ENCODE measurements at regions not wholly inside any gene's neighbourhood (a gene's known extent, or its start where the extent isn't known, plus 50 kb on each side); places are given as distances from the start of the nearest gene placed in this dataset.
"Not testable (repeated sequence)": the region's sequence is repeated elsewhere in the genome, so short reads cannot be mapped to it uniquely, and the experiment has no call there.

DNA sequence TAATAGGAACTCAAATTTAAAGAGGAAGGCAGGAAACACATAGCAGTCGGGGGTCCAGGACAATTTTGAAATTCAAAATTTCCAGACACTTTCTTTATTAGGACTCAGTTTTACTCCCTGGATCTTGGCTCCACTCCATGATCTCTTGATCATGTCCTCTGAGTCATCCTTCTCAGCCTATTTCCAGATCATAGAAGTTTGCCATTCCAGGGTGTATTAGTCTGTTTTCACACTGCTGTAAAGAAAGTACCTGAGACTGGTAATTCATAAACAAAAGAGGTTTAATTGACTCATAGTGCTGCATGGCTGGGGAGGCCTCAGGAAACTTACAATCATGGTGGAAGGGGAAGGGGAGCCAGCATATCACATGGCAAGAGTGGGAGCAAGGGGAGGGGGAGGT is 564.7 kb upstream of the ACTRT1 start:
- no peak for DNase-seq (ENCODE audit: low read depth)

DNA sequence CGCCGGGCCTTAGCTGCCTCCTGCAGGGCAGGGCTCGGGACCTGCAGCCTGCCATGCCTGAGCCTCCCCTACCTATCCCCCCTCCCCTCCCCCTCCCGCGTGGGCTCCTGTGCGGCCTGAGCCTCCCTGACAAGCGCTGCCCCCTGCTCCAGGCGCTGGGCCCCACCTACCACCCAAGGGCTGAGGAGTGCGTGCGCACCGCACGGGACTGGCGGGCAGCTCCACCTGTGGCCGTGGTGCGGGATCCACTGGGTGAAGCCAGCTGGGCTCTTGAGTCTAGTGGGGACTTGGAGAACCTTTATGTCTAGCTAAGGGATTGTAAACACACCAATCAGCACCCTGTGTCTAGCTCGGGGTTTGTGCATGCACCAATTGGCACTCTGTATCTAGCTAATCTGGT is 554.6 kb upstream of the ACTRT1 start:
- DNase-seq (ENCODE audit: low read depth) = not testable (repeated sequence)

GRCh38 chrX:128606357-128606756 is 554.2 kb upstream of the ACTRT1 start:
- DNase-seq (ENCODE audit: low read depth) = not testable (repeated sequence)

GRCh38 chrX:128601706-128602105 is 549.5 kb upstream of the ACTRT1 start:
- DNase-seq (ENCODE audit: low read depth) = no peak

DNA sequence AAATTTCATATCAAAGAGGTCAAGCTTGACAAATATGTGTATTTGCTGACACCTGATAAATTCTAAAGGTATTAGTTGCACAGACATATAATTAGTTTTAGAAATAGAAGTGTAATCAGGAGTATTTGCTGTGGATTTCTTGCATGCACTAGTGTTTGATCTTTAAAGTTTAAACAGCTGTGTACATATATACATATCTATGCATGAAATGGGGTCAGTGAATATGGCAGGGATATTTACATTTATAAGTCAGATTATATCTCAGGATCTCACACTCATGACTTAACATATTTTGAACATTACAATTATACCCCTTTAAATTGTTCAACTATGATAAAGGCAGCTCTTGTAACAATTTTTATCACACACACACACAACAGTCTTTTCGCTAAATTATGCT is 547.4 kb upstream of the ACTRT1 start:
- no peak for DNase-seq (ENCODE audit: low read depth)

DNA sequence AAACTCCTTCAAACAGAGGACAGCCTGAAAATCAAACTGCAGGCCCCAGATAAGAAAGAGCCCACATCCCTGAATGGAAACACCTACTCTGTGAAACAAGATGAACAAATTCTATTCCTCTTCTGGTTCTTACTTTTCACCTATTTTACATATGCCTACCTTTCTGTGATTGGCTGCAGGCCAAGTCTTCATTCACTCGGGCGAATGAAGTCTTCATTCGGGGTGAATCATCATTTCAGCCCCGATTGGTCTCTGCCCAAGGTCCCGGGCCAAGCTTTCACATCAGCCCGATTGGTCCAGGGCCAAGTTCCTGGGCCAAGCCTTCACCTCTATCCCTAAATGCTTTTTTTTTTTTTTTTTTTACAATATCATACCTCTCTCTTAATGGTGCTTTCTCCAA is 529.8 kb upstream of the ACTRT1 start:
- no peak for DNase-seq (ENCODE audit: low read depth)

- no peak for DNase-seq (ENCODE audit: low read depth)
Measured at GRCh38 chrX:128581615-128582014, 529.4 kb upstream of the ACTRT1 start.

GRCh38 chrX:128543114-128543513 is 490.9 kb upstream of the ACTRT1 start:
- no peak for DNase-seq (ENCODE audit: low read depth)

GRCh38 chrX:128518508-128518907 is 466.3 kb upstream of the ACTRT1 start:
- no peak for DNase-seq (ENCODE audit: low read depth)

DNA sequence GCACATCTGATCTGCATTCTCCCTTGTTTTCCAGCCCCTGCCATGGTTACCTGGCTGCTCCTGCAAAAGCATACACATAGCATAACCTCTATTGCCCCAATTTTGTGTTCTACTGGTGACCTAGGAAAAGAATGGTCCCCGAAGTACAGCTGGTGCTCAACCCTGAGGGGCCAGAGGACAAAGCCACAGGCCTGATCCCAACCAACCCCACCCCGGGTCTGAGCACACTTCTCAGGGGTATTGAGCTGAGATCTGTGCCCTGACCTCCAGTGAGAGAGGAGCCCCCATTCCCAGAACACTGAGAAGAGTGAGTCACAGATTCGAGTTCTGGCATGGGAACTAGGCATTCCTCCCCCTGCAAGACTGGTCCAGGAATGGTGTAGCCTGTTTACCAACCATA is 465.5 kb upstream of the ACTRT1 start:
- no peak for DNase-seq (ENCODE audit: low read depth)

- no peak for DNase-seq (ENCODE audit: low read depth)
Measured at GRCh38 chrX:128504496-128504895, 452.3 kb upstream of the ACTRT1 start.

GRCh38 chrX:128464116-128464515 is 411.9 kb upstream of the ACTRT1 start:
- no peak for DNase-seq (ENCODE audit: low read depth)

DNA sequence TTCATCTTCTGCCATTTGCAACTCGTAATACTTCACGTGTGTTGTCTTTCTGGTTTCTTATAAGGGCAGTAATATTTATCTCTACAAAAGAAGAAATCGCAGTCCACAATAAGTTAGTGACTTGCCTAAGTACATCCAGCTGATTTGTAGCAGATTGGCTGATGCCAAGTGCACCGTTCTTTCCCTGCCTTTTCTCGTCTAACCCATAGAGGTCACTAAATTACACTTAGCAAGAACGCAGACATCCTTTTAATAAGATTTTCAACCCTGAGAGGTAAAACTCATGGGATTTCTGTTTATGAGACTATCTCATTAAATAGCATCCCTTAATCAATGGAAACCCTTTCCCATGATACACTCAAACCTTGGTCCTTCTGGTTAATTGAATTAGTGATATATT is 408.6 kb upstream of the ACTRT1 start:
- DNase-seq (ENCODE audit: low read depth) = no peak

DNA sequence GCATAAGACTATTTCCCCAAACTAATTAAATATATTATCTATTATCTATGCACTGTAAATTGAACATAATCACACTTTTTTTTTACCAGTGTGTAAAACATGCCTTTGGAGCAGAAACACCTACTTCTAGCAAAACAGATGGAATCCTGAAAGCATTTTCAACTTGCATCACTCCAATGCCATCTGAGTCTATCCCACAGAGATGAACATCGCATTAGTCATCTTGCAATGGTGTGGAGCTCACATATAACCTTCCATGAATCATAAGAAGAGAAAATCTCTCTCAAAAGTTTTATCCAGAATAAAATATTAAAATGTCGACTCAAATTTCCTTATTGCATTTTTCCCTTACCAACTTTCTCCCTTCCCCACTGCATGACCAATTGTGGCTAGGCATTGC is 406.7 kb upstream of the ACTRT1 start:
- no peak for DNase-seq (ENCODE audit: low read depth)

DNA sequence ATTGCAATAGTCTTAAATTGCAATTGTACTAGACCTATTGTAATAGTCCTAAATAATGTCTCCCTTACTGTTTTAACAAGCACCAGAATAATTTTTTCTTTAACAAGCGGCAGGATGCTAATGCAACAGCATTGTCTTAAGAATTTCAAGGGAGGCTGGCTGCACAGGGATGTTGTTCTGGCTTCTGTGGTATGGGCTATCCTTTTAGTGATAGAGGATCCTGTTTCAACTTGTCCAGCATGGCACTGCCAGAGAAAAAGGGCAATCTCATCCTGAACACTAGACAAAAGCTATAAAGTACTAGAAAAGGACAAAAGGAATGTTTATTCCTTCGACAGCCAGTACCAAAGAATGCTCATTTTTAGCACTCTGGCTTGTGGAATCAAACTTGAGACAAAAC is 405.5 kb upstream of the ACTRT1 start:
- DNase-seq (ENCODE audit: low read depth) = no peak

DNA sequence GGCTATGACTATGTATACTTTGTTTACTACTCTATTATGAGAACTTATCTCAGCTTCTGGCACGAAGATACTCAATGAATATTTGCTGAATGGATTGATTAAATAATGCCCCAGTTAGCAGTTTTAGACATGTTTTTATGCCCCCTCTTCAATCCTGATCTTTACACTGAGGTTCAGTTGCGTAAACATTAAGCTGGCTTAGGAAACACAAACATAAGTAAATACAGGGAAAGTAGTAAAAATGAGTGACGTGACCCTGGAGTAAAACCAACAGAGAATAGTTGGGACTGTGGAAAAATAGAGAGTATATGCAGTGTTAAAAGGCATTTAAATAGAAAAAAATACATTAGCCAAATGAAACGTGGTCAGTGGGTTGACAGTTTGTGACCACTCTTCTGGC is 387.0 kb upstream of the ACTRT1 start:
- DNase-seq (ENCODE audit: low read depth) = no peak

DNA sequence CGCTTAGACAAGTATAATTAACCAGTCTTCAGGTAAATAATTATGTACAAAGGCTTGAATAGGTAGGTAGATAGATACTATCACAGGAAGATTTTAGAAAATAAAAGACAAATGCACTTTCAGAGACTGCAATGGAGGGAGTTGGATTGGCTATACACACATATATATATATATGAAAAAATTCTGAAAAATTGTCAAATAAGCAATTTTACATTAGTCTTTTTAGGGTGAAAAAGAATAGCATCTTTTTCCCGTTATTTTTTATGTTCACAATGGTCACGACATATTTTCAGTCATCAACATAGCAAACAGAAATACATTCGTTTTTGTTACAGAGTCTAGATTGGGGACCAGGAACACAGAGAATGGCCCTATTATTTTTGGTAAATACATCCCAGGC is 385.9 kb upstream of the ACTRT1 start:
- DNase-seq (ENCODE audit: low read depth) = no peak

DNA sequence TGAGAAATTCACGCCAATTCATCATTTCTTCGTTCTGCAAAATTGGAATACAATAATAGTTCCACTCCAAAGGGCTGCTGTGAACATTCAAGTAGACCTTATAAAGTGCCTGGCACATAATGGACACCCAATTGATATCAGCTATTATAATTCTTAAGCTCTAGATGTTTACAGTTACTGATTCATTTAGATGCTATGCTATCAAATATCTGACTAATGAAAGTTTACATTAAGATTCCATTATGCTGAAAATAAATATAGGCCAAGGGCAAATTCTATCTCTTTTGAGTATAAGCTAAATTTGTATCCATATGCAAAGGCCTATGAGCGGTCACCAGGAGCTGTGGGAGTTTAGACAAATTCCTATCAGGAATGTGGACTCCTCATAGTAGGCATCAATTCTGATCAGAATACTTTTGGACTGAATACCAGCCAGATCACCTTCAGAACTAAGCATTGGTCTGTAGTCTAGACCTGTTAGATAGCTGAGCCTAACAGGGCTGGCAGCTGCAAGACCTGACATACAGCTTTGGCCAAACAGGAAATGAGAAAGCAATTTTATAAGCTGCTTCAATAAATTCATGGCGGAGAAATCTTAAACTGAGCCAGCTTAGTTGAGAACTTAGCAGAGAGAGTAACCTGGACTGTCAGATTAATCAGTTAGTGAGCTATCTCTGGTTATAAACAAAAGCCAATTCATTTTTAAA is 384.3 kb upstream of the ACTRT1 start:
- DNase-seq (ENCODE audit: low read depth) = no peak

GRCh38 chrX:128425546-128425945 is 373.3 kb upstream of the ACTRT1 start:
- DNase-seq (ENCODE audit: low read depth) = no peak

GRCh38 chrX:128408842-128409241 is 356.6 kb upstream of the ACTRT1 start:
- no peak for DNase-seq (ENCODE audit: low read depth)

GRCh38 chrX:128396601-128397000 is 344.4 kb upstream of the ACTRT1 start:
- no peak for DNase-seq (ENCODE audit: low read depth)

DNA sequence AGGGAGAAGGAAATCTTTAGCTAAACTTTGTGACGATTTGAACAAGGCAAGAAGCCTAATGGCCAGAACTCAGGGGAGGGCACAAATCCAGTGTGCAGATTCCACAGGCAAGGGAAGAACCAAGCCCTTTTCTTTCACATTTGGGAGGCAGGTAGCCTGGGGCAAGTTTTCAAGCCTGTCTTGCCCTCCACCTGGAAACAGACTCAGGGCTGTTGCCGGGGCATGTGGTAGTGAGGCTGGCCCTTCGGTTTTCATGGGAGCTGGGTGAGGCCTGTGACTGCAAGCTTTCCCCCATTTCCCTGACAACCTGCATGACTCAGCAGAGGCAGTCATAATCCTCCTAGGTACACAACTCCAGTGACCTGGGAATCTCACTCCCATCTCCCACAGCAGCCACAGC is 331.6 kb upstream of the ACTRT1 start:
- not testable (repeated sequence) for DNase-seq (ENCODE audit: low read depth)

DNA sequence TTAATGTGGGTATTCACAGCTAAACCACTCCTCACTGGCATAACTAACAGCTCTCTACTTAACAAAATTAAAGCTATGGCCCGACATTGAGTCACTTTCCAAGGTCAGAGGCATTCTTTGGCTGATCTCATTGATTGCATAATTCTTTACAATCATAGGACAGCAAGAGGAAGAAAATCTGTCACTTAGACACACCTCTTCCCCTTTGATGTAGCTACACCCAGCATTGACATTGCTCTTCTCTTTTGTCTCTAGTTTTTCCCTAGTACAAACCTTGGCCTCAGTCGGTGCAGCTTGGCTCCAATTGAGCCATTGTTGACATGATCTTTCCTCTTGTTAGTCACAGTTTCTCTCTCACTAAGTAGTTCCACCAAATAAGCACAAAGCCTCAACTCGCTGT is 313.3 kb upstream of the ACTRT1 start:
- DNase-seq (ENCODE audit: low read depth) = no peak

GRCh38 chrX:128335671-128336070 is 283.5 kb upstream of the ACTRT1 start:
- DNase-seq (ENCODE audit: low read depth) = no peak

DNA sequence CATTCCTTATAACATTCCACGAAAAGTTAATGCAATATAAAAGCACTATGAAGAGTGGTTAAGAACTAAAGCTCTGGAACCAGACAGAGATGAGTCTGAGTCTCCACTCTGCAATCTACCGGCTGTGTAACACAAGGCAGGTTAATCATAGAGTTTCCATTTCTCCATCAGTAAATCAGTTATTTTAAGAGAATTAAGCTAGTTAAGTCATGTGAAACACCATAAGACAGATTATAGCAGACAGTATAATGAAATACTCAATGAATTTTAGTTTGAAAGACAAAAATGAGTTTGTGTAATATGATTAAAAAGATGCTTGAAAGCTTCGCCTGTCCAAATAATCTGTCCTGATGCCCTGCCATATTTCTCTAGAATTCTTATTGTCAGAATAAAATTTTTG is 282.6 kb upstream of the ACTRT1 start:
- no peak for DNase-seq (ENCODE audit: low read depth)
